ENCODE measurements at regions not wholly inside any gene's neighbourhood (a gene's known extent, or its start where the extent isn't known, plus 50 kb on each side); places are given as distances from the start of the nearest gene placed in this dataset.

GRCh38 chr9:103514767-103515166 is 519.6 kb downstream of the CYLC2 start:
- no peaks in the 10 kb centered on the region for H3K27me3 ChIP-seq
- 96% methylated on average over 9 of the region's 9 CpGs; no CpG with 5 or more reads in 1 of the 2 donors for WGBS, 2 donors (ENCODE audit: low coverage in 1 of 2)
- intact Hi-C loops (cut with DNase I; ENCODE audit: low total_unique reads): no loop called here

GRCh38 chr9:103522409-103522808 is 527.3 kb downstream of the CYLC2 start:
- 79 to 92% methylated on average over 3 of the region's 3 CpGs for WGBS, 2 donors (ENCODE audit: low coverage in 1 of 2)
- Histone ChIP-seq H3K4me1 (no peaks in the 10 kb centered on the region), H3K4me3 (no peak overlapping the region), H3K9me3 (no peaks in the 10 kb centered on the region), H3K36me3 (no peaks in the 10 kb centered on the region), H3K27me3 (no peaks in the 10 kb centered on the region), H3K27ac (no peak overlapping the region)
- TF ChIP-seq POLR2AphosphoS5 (IDR thresholded peaks at IDR 0.05): no peak
- TF ChIP-seq EP300 (IDR thresholded peaks at IDR 0.05; ENCODE audit: low read depth): no peak
- no peak for TF ChIP-seq CTCF (IDR thresholded peaks at IDR 0.05)
- TF ChIP-seq POLR2A (IDR thresholded peaks at IDR 0.05): no peak
- intact Hi-C loops (cut with DNase I; ENCODE audit: low total_unique reads) (no loop called here), in situ Hi-C loops (cut with MboI; ENCODE audit: low pct_ligation_motif_present in 1 of 4, low pct_unique_long_range_greater_than_20kb in 1 of 4, low sequenced_read_pairs in 3 of 4) (no loop called here)
- no peak for DNase-seq

More at GRCh38 chr9:103514767-103515166, 519.6 kb downstream of the CYLC2 start:
- in situ Hi-C loops (cut with MboI; ENCODE audit: low pct_ligation_motif_present in 1 of 4, low pct_unique_long_range_greater_than_20kb in 1 of 4, low sequenced_read_pairs in 3 of 4): no loop called here
- H3K27ac ChIP-seq: no peak overlapping the region
- H3K4me1 ChIP-seq: no peaks in the 10 kb centered on the region
- no peaks in the 10 kb centered on the region for H3K36me3 ChIP-seq
- no peaks in the 10 kb centered on the region for H3K9me3 ChIP-seq
- H3K4me3 ChIP-seq: no peak overlapping the region
- no peak for DNase-seq
- TF ChIP-seq POLR2A (IDR thresholded peaks at IDR 0.05) (no peak), CTCF (IDR thresholded peaks at IDR 0.05) (no peak), EP300 (IDR thresholded peaks at IDR 0.05; ENCODE audit: low read depth) (no peak), POLR2AphosphoS5 (IDR thresholded peaks at IDR 0.05) (no peak)

- no peaks in the 10 kb centered on the region for H3K27me3 ChIP-seq
- 60 to 67% methylated on average over 1 of the region's 1 CpG for WGBS, 2 donors (ENCODE audit: low coverage in 1 of 2)
- H3K9me3 ChIP-seq: no peaks in the 10 kb centered on the region
- in situ Hi-C loops (cut with MboI; ENCODE audit: low pct_ligation_motif_present in 1 of 4, low pct_unique_long_range_greater_than_20kb in 1 of 4, low sequenced_read_pairs in 3 of 4): no loop called here
- no peaks in the 10 kb centered on the region for H3K36me3 ChIP-seq
- H3K4me1 ChIP-seq: no peaks in the 10 kb centered on the region
- DNase-seq: no peak
- no peak overlapping the region for H3K27ac ChIP-seq
- TF ChIP-seq EP300 (IDR thresholded peaks at IDR 0.05; ENCODE audit: low read depth) (no peak), POLR2AphosphoS5 (IDR thresholded peaks at IDR 0.05) (no peak), CTCF (IDR thresholded peaks at IDR 0.05) (no peak), POLR2A (IDR thresholded peaks at IDR 0.05) (no peak)
- intact Hi-C loops (cut with DNase I; ENCODE audit: low total_unique reads): no loop called here
- H3K4me3 ChIP-seq: no peak overlapping the region
Observed at GRCh38 chr9:103530934-103531333, 535.8 kb downstream of the CYLC2 start.

- no peaks in the 10 kb centered on the region for H3K9me3 ChIP-seq
- in situ Hi-C loops (cut with MboI; ENCODE audit: low pct_ligation_motif_present in 1 of 4, low pct_unique_long_range_greater_than_20kb in 1 of 4, low sequenced_read_pairs in 3 of 4): no loop called here
- no peak overlapping the region for H3K4me3 ChIP-seq
- no peaks in the 10 kb centered on the region for H3K4me1 ChIP-seq
- no peaks in the 10 kb centered on the region for H3K36me3 ChIP-seq
- intact Hi-C loops (cut with DNase I; ENCODE audit: low total_unique reads): no loop called here
- 84% methylated on average over 5 of the region's 5 CpGs; no CpG with 5 or more reads in 1 of the 2 donors for WGBS, 2 donors (ENCODE audit: low coverage in 1 of 2)
- no peaks in the 10 kb centered on the region for H3K27me3 ChIP-seq
- TF ChIP-seq POLR2AphosphoS5 (IDR thresholded peaks at IDR 0.05) (no peak), POLR2A (IDR thresholded peaks at IDR 0.05) (no peak), EP300 (IDR thresholded peaks at IDR 0.05; ENCODE audit: low read depth) (no peak), CTCF (IDR thresholded peaks at IDR 0.05) (no peak)
- no peak for DNase-seq
- H3K27ac ChIP-seq: no peak overlapping the region
Observed at GRCh38 chr9:103533318-103533717, 538.2 kb downstream of the CYLC2 start.

All from transverse colon (tissue), 4 donors.